ENCODE measurements at regions not wholly inside any gene's neighbourhood (a gene's known extent, or its start where the extent isn't known, plus 50 kb on each side); places are given as distances from the start of the nearest gene placed in this dataset.
"Not testable (repeated sequence)": the region's sequence is repeated elsewhere in the genome, so short reads cannot be mapped to it uniquely, and the experiment has no call there.

DNA sequence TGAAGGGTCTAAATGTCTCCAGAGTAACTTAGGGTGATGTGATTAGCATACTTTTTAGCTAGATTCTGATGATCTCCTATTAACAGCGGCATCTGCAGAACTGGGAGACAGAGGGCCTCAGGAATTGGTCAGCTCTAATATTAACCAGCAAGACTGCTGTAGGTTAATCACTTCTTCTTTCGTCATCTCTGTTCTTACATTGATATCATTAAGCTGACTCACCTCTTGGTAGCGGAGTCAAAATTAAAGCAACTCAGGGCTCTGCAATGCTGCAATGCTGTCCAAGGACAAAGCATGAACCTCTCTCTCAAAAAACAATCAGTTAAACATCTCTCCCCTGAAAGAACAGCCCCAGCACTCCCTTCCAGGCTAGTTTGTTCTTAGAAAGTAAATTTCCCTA, 57.5 kb upstream of the TRA2B start:
- peak; percentile 86 to 90 for DNase-seq (ENCODE audit: low read depth in 2 of 2)

DNA sequence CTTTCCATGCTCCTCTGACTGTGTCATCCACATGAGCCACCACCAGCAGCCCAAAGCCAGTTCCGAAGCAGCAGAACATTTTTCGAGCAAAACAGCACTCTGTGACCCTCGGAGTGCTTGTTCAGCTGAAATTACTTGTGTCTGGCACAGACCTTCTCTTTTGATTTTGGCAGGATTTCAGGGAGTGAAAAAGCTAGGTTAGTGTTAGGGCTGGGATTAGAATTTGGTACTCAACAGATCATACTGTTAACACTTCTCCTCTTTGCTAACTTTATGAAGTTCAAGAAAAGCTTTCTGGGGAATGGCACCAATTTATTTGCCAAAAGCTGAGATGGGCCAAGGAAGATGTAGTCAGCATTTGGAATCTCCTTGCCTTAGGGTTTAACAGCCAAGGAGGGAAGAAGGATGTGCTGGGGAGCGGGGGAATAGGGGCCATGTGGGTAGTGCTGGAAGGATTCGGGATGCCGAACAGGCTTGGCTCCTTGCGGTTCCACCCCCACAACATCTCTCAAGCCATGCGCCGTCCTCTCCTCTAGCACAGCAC, 55.1 kb upstream of the TRA2B start:
- DNase-seq (ENCODE audit: low read depth in 2 of 2), result peak; percentile 43 to 65

More for the DNA sequence above, 57.5 kb upstream of the TRA2B start:
- no peak for TF ChIP-seq EZH2 (IDR thresholded peaks at IDR 0.05; ENCODE audit: low read length, missing control alignments)
- no peak for TF ChIP-seq CTCF (conservative IDR thresholded peaks at IDR 0.05 in 1 of 2, IDR thresholded peaks at IDR 0.05 in 1 of 2; ENCODE audit: low read depth in 1 of 2, low read length in 2 of 2)
- Histone ChIP-seq H2AFZ (ENCODE audit: low read length) (no peak overlapping the region), H3K9ac (ENCODE audit: insufficient read depth, low read length) (no peak overlapping the region), H3K27me3 (ENCODE audit: control insufficient read depth, insufficient read depth, low read length) (no peaks in the 10 kb centered on the region), H3K79me2 (ENCODE audit: control insufficient read depth, insufficient read depth, low read length) (no peaks in the 10 kb centered on the region), H3K27ac (ENCODE audit: insufficient read depth, low read length) (no peak overlapping the region), H4K20me1 (ENCODE audit: control insufficient read depth, extremely low read depth, insufficient read depth, low read length) (no peaks in the 10 kb centered on the region), H3K9me3 (ENCODE audit: control insufficient read depth, insufficient read depth, low read depth, low read length) (no peaks in the 10 kb centered on the region), H3K4me3 (replicated peaks in 1 of 4; ENCODE audit: control extremely low read depth in 1 of 4, insufficient read depth in 1 of 4, low read depth in 3 of 4, low read length in 4 of 4) (no peak overlapping the region), H3K4me2 (ENCODE audit: extremely low read depth, insufficient read depth, low read length) (peak overlapping the region; percentile 35), H3K4me1 (ENCODE audit: control insufficient read depth, extremely low read depth, insufficient read depth, low read length) (peaks cover 10% of the 10 kb centered on the region), H3K36me3 (ENCODE audit: control insufficient read depth, insufficient read depth, low read length) (no peaks in the 10 kb centered on the region)

DNA sequence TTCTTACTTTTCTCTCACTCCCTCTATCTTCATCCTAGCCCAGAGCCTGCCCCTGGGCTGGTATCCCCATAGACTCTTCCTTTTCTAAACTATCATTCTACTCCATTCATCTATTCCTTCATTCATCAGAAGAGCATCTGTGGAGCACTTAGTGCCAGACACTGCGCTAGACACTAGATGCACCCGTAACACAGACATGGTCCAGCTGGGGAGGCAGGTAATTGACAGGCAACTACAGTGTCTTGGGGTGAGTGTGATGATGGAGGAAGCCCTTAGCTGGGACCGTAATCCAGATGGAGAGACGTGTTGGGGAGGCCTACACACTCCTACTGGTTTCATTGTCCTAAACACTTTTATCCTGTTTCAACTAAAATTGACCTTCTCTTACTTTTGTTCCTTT, 53.2 kb upstream of the TRA2B start:
- not testable (repeated sequence) for H3K79me2 ChIP-seq (ENCODE audit: control insufficient read depth, insufficient read depth, low read length); H3K9ac ChIP-seq (ENCODE audit: insufficient read depth, low read length); H3K4me3 ChIP-seq (replicated peaks in 1 of 4; ENCODE audit: control extremely low read depth in 1 of 4, insufficient read depth in 1 of 4, low read depth in 3 of 4, low read length in 4 of 4); H2AFZ ChIP-seq (ENCODE audit: low read length); H3K9me3 ChIP-seq (ENCODE audit: control insufficient read depth, insufficient read depth, low read depth, low read length); DNase-seq (ENCODE audit: low read depth in 2 of 2); H3K27me3 ChIP-seq (ENCODE audit: control insufficient read depth, insufficient read depth, low read length); H3K4me2 ChIP-seq (ENCODE audit: extremely low read depth, insufficient read depth, low read length); H3K27ac ChIP-seq (ENCODE audit: insufficient read depth, low read length); H4K20me1 ChIP-seq (ENCODE audit: control insufficient read depth, extremely low read depth, insufficient read depth, low read length); H3K36me3 ChIP-seq (ENCODE audit: control insufficient read depth, insufficient read depth, low read length)
- H3K4me1 ChIP-seq (ENCODE audit: control insufficient read depth, extremely low read depth, insufficient read depth, low read length), result peaks cover 10% of the 10 kb centered on the region

More for the DNA sequence above, 55.1 kb upstream of the TRA2B start:
- Histone ChIP-seq H3K4me3 (replicated peaks in 1 of 4; ENCODE audit: control extremely low read depth in 1 of 4, insufficient read depth in 1 of 4, low read depth in 3 of 4, low read length in 4 of 4) (peak overlapping the region in 1 of 4 experiments; percentile 31), H4K20me1 (ENCODE audit: control insufficient read depth, extremely low read depth, insufficient read depth, low read length) (no peaks in the 10 kb centered on the region), H3K4me2 (ENCODE audit: extremely low read depth, insufficient read depth, low read length) (peak overlapping the region; percentile 78), H3K27me3 (ENCODE audit: control insufficient read depth, insufficient read depth, low read length) (no peaks in the 10 kb centered on the region), H3K36me3 (ENCODE audit: control insufficient read depth, insufficient read depth, low read length) (no peaks in the 10 kb centered on the region), H3K27ac (ENCODE audit: insufficient read depth, low read length) (peak overlapping the region; percentile 26), H2AFZ (ENCODE audit: low read length) (peak overlapping the region; percentile 29), H3K9me3 (ENCODE audit: control insufficient read depth, insufficient read depth, low read depth, low read length) (no peaks in the 10 kb centered on the region), H3K9ac (ENCODE audit: insufficient read depth, low read length) (no peak overlapping the region), H3K4me1 (ENCODE audit: control insufficient read depth, extremely low read depth, insufficient read depth, low read length) (peaks cover 10% of the 10 kb centered on the region), H3K79me2 (ENCODE audit: control insufficient read depth, insufficient read depth, low read length) (no peaks in the 10 kb centered on the region)
- TF ChIP-seq EZH2 (IDR thresholded peaks at IDR 0.05; ENCODE audit: low read length, missing control alignments) (no peak), CTCF (conservative IDR thresholded peaks at IDR 0.05 in 1 of 2, IDR thresholded peaks at IDR 0.05 in 1 of 2; ENCODE audit: low read depth in 1 of 2, low read length in 2 of 2) (no peak)

Measured in fibroblast of lung (primary cell).